PC-3 (cell line): ENCODE measurements at regions not wholly inside any gene's neighbourhood (a gene's known extent, or its start where the extent isn't known, plus 50 kb on each side); places are given as distances from the start of the nearest gene placed in this dataset.

ENCODE experiments used
- ATAC-seq: fragments of 200-7000 bp; cut with Tn5 transposase; 2 replicates; pipeline ENCODE4 v1.9.1; 2020; ENCODE audit warnings: mild to moderate bottlenecking, moderate library complexity
- BruUV-seq: library from RNA; stranded (reverse); fragments of 400-500 nt; replicated peaks from 2 replicates; lab custom pipeline; 2021; lab: Mats Ljungman, UMichigan
- CTCF ChIA-PET: fragments of 300-600 bp; sonication (Branson Sonifier 250); formaldehyde crosslinking; loops from one replicate; lab custom pipeline; 2022; ENCODE audit warnings: antibody characterized with exemption; lab: Charles Lee
- POLR2A ChIA-PET: fragments of 300-600 bp; sonication (Branson Sonifier 250); formaldehyde crosslinking; loops from one replicate; lab custom pipeline; 2022; ENCODE audit warnings: antibody characterized with exemption; ENCODE audit not compliant: unreplicated experiment; lab: Charles Lee
- DNase-seq: peaks from one replicate; pipeline ENCODE4 v3.0.0-alpha.2; 2015
- H2AFZ ChIP-seq: fragments of 300-600 bp; sonication (generic); 2 replicates; pipeline ENCODE4 v1.6.0; 2016; ENCODE audit warnings: antibody characterized with exemption, low read length
- H3F3A ChIP-seq: fragments of 300-600 bp; sonication (generic); one replicate; pipeline ENCODE4 v1.6.0; 2017; ENCODE audit warnings: antibody characterized with exemption, low read length, control low read depth, mild to moderate bottlenecking; ENCODE audit not compliant: unreplicated experiment
- H3K27ac ChIP-seq: fragments of 300-600 bp; sonication (generic); 2 replicates; pipeline ENCODE4 v1.5.1; 2016; ENCODE audit warnings: mild to moderate bottlenecking, low read length
- H3K27me3 ChIP-seq: fragments of 300-600 bp; sonication (generic); 2 replicates; pipeline ENCODE4 v1.6.1; 2016; ENCODE audit warnings: low read length, mixed read lengths
- H3K36me3 ChIP-seq: fragments of 300-600 bp; sonication (generic); 2 replicates; pipeline ENCODE4 v1.6.1; 2016; ENCODE audit warnings: low read depth, mixed run types, low read length, mixed read lengths
- H3K4me1 ChIP-seq: fragments of 300-600 bp; sonication (generic); 2 replicates; pipeline ENCODE4 v1.5.1; 2016; ENCODE audit warnings: low read length; ENCODE audit not compliant: insufficient read depth
- H3K4me2 ChIP-seq: fragments of 300-600 bp; sonication (generic); 2 replicates; pipeline ENCODE4 v1.6.0; 2016; ENCODE audit warnings: low read length
- H3K4me3 ChIP-seq: fragments of 300-600 bp; sonication (generic); 2 replicates; pipeline ENCODE4 v1.5.1; 2016; ENCODE audit warnings: mild to moderate bottlenecking, low read length, mixed read lengths
- H3K79me2 ChIP-seq: fragments of 300-600 bp; sonication (generic); 2 replicates; pipeline ENCODE4 v1.6.1; 2017; ENCODE audit warnings: low read length, mixed read lengths
- H3K9ac ChIP-seq: fragments of 300-600 bp; sonication (generic); 2 replicates; pipeline ENCODE4 v1.6.0; 2016; ENCODE audit warnings: mild to moderate bottlenecking, low read length
- H3K9me2 ChIP-seq: fragments of 300-600 bp; sonication (generic); replicated peaks from 2 replicates; pipeline ENCODE4 v1.6.1; 2016; ENCODE audit warnings: mixed run types, low read length, mixed read lengths
- H3K9me3 ChIP-seq: fragments of 300-600 bp; sonication (generic); 2 replicates; pipeline ENCODE4 v1.6.1; 2016; ENCODE audit warnings: low read length, mixed read lengths
- H4K20me1 ChIP-seq: fragments of 300-600 bp; sonication (generic); 2 replicates; pipeline ENCODE4 v1.6.1; 2016; ENCODE audit warnings: low read length, mixed read lengths
- EZH2 ChIP-seq: fragments of 300-600 bp; sonication (generic); IDR thresholded peaks from one replicate; pipeline ENCODE4 v1.6.1; 2017; ENCODE audit warnings: antibody characterized with exemption, mild to moderate bottlenecking, low read length; ENCODE audit not compliant: unreplicated experiment
- EZH2phosphoT487 ChIP-seq: fragments of 300-600 bp; sonication (generic); IDR thresholded peaks from 2 replicates; pipeline ENCODE4 v1.6.1; 2018; ENCODE audit warnings: mild to moderate bottlenecking, antibody characterized with exemption, low read length, borderline replicate concordance
- intact Hi-C: fragments of 100-400 bp; cut with micrococcal nuclease; formaldehyde crosslinking; loops from 2 replicates; pipeline ENCODE4 v1.9.0; 2023
- TF ChIP-seq, protein P1 (sequence below): fragments of 300-600 bp; sonication (generic); conservative IDR thresholded peaks from 2 replicates; pipeline ENCODE4 v1.5.1; 2017; ENCODE audit warnings: antibody characterized with exemption, low read depth, mild to moderate bottlenecking, low read length

DNA sequence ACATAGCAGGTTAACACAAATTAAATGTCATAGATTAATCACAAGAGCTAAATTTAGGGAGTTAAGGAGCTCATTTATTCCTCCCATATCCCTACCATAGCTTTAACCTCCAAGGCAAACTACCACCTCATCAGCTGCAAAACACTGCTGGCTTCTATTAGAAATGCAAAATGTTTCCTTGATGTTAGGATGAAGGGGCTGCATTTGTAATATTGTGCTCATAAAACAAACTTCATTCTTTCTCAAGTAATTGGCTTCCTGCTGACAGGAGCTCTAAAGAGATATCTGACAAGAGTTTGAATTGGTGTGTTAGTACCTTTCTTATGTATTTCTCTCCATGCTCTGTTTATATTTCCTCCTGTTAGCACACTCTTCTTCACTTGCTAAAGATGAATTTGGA lies 152.1 kb downstream of the OLFM4 start:
- Histone ChIP-seq H4K20me1 (no peaks in the 10 kb centered on the region), H3K9me2 (no peaks in the 10 kb centered on the region), H3K9ac (no peak overlapping the region), H3F3A (no peaks in the 10 kb centered on the region), H3K79me2 (no peaks in the 10 kb centered on the region), H3K27me3 (no peaks in the 10 kb centered on the region), H3K4me1 (no peaks in the 10 kb centered on the region), H3K4me3 (no peak overlapping the region), H3K27ac (no peak overlapping the region), H2AFZ (no peak overlapping the region), H3K9me3 (no peaks in the 10 kb centered on the region), H3K36me3 (no peaks in the 10 kb centered on the region), H3K4me2 (no peak overlapping the region)
- intact Hi-C loops: no loop called here
- ChIA-PET CTCF (no interaction called here), POLR2A (no interaction called here)
- ATAC-seq (no peak), DNase-seq (no peak)
- TF ChIP-seq EZH2phosphoT487: no peak
- no peak for TF ChIP-seq EZH2
- TF ChIP-seq, protein P1, sequence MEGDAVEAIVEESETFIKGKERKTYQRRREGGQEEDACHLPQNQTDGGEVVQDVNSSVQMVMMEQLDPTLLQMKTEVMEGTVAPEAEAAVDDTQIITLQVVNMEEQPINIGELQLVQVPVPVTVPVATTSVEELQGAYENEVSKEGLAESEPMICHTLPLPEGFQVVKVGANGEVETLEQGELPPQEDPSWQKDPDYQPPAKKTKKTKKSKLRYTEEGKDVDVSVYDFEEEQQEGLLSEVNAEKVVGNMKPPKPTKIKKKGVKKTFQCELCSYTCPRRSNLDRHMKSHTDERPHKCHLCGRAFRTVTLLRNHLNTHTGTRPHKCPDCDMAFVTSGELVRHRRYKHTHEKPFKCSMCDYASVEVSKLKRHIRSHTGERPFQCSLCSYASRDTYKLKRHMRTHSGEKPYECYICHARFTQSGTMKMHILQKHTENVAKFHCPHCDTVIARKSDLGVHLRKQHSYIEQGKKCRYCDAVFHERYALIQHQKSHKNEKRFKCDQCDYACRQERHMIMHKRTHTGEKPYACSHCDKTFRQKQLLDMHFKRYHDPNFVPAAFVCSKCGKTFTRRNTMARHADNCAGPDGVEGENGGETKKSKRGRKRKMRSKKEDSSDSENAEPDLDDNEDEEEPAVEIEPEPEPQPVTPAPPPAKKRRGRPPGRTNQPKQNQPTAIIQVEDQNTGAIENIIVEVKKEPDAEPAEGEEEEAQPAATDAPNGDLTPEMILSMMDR: no peak
- no TSS peak for BruUV-seq

DNA sequence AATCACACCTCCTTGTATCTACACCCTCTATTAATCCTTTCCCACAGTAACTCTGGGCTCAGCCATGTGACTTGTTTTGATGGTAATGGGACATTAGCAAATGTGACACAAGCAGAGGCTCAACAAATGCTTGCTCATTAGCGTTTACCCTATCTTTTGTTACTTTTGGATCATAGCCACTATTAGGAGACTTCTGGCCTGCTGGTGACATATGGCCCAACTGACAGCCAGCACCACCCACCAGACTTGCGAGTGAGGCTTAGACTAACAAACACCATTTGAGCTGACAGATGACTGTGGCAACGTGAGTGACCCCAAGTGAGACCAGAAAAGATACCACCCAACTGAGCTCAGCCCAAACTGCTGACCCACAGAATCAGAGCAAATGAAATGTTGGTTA lies 154.1 kb downstream of the OLFM4 start:
- ATAC-seq: no peak
- H3K4me3 ChIP-seq: no peak overlapping the region
- no peaks in the 10 kb centered on the region for H3K4me1 ChIP-seq
- H3K79me2 ChIP-seq: no peaks in the 10 kb centered on the region
- ChIA-PET CTCF (no interaction called here), POLR2A (no interaction called here)
- no peaks in the 10 kb centered on the region for H3F3A ChIP-seq
- DNase-seq: no peak
- no peaks in the 10 kb centered on the region for H4K20me1 ChIP-seq
- no peak overlapping the region for H3K9ac ChIP-seq
- H3K27me3 ChIP-seq: no peaks in the 10 kb centered on the region
- intact Hi-C loops: no loop called here
- no peaks in the 10 kb centered on the region for H3K36me3 ChIP-seq
- no peaks in the 10 kb centered on the region for H3K9me3 ChIP-seq
- no peak overlapping the region for H3K27ac ChIP-seq
- no peak overlapping the region for H3K4me2 ChIP-seq
- H2AFZ ChIP-seq: no peak overlapping the region
- no peaks in the 10 kb centered on the region for H3K9me2 ChIP-seq
- BruUV-seq: no TSS peak
- TF ChIP-seq EZH2phosphoT487 (no peak), EZH2 (no peak)
- TF ChIP-seq, protein P1: no peak

DNA sequence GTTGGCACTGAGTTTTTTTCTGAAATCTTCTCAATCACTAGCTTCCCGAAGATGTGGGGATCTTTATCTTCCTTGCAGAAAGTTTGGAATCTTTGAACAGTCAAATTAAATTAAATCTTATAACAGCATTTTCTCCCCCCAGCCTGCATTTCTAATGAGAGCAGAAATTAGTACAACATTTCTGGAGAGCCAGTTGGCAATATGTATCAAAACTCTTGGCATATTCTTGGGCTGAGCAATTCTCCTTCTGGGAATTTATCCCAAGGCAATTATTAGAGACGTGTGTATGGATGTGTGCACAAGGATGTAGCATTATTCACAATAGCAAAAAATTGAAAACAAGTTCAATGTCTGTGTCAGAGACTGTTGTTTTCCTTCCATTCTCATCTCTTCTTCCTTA lies 159.5 kb downstream of the OLFM4 start:
- Histone ChIP-seq H3K4me3 (no peak overlapping the region), H2AFZ (no peak overlapping the region), H3K4me2 (no peak overlapping the region), H3K79me2 (no peaks in the 10 kb centered on the region), H3K4me1 (no peaks in the 10 kb centered on the region), H3K27ac (no peak overlapping the region), H3K36me3 (no peaks in the 10 kb centered on the region), H3K9me3 (no peaks in the 10 kb centered on the region), H3F3A (no peaks in the 10 kb centered on the region), H3K9me2 (no peaks in the 10 kb centered on the region), H3K9ac (no peak overlapping the region), H4K20me1 (no peaks in the 10 kb centered on the region), H3K27me3 (no peaks in the 10 kb centered on the region)
- no peak for ATAC-seq
- intact Hi-C loops: no loop called here
- TF ChIP-seq EZH2 (no peak), EZH2phosphoT487 (no peak)
- TF ChIP-seq, protein P1: no peak
- DNase-seq: no peak
- POLR2A ChIA-PET: no interaction called here
- CTCF ChIA-PET: no interaction called here
- BruUV-seq: no TSS peak
